SU-DHL-6 (cell line): ENCODE measurements at regions not wholly inside any gene's neighbourhood (a gene's known extent, or its start where the extent isn't known, plus 50 kb on each side); places are given as distances from the start of the nearest gene placed in this dataset.

Source experiments
- CTCF ChIP-seq: fragments of 200-600 bp; sonication (generic); IDR thresholded peaks from one replicate; pipeline ENCODE4 v1.5.1; 2017; ENCODE audit warnings: antibody characterized with exemption, mild to moderate bottlenecking, low read length, moderate library complexity; ENCODE audit not compliant: insufficient read depth, poor library complexity, severe bottlenecking
- EZH2phosphoT487 ChIP-seq: fragments of 200-600 bp; sonication (generic), shearing (Covaris generic); conservative IDR thresholded peaks from 2 replicates; pipeline ENCODE4 v1.6.1; 2018; ENCODE audit warnings: mild to moderate bottlenecking, antibody characterized with exemption, low read length, moderate library complexity, mixed read lengths

- TF ChIP-seq CTCF: no peak
- TF ChIP-seq EZH2phosphoT487: no peak
Observed at GRCh38 chr6:113645986-113646385, 211.2 kb upstream of the MARCKS start.
